Right lobe of liver (tissue), 6 donors: ENCODE measurements at regions not wholly inside any gene's neighbourhood (a gene's known extent, or its start where the extent isn't known, plus 50 kb on each side); places are given as distances from the start of the nearest gene placed in this dataset.

Source experiments
- ATAC-seq, 4 donors: fragments of 200-7000 bp; cut with Tn5 transposase; one replicate each; pipeline ENCODE4 v1.9.1; 2020; ENCODE audit warnings: mild to moderate bottlenecking in 4 of 4, moderate library complexity in 4 of 4
- DNase-seq, 3 donors: peaks; one replicate each; pipeline ENCODE4 v3.0.0-alpha.2; 2020
- H3K27ac ChIP-seq, 3 donors: fragments of 200-600 bp; one replicate each; pipeline ENCODE4 v1.8.0; 2022
- H3K27me3 ChIP-seq, 2 donors: fragments of 200-600 bp; one replicate each; pipeline ENCODE4 v1.8.0; 2022
- H3K36me3 ChIP-seq, 4 donors: fragments of 200-600 bp; sonication (generic) in 1 of 4; one replicate each; pipeline versions ENCODE4 v1.5.1 to v1.8.0; 2017 to 2022; ENCODE audit warnings: control low read depth in 1 of 4
- H3K4me1 ChIP-seq, 4 donors: fragments of 200-600 bp; sonication (generic) in 1 of 4; one replicate each; pipeline versions ENCODE4 v1.5.1 to v1.8.0; 2017 to 2022; ENCODE audit warnings: control low read depth in 1 of 4
- H3K4me3 ChIP-seq, 3 donors: fragments of 200-600 bp; one replicate each; pipeline ENCODE4 v1.8.0; 2022
- H3K9me3 ChIP-seq, 4 donors: fragments of 200-600 bp; sonication (generic) in 1 of 4; one replicate each; pipeline versions ENCODE4 v1.5.1 to v1.8.0; 2017 to 2022; ENCODE audit warnings: control low read depth in 1 of 4
- POLR2A ChIP-seq: fragments of 450-650 bp; IDR thresholded peaks from one replicate; pipeline ENCODE4 v1.6.1; 2017; ENCODE audit warnings: antibody characterized with exemption, mild to moderate bottlenecking
- WGBS: methylation state at CpG from one replicate; pipeline ENCODE4 v1.1.6; 2018; ENCODE audit warnings: low coverage, low lambda C conversion rate; ENCODE audit not compliant: insufficient coverage; ENCODE audit errors: missing lambda C conversion rate; 5-methylcytosine and 5-hydroxymethylcytosine counted together
- intact Hi-C, 2 donors: fragments of 100-400 bp; cut with DNase I; formaldehyde crosslinking; loops; one replicate each; pipeline versions ENCODE4 v1.11.2 to v1.14.1; 2022
- TF ChIP-seq, protein P1 (sequence below), 4 donors: fragments of 200-600 bp in 3 of 4; fragments of 450-650 bp in 1 of 4; IDR thresholded peaks; one replicate each; pipeline versions ENCODE4 v1.5.1 to v1.8.0; 2016 to 2022; ENCODE audit warnings: antibody characterized with exemption in 4 of 4, mild to moderate bottlenecking in 2 of 4
- donor health status: DM: no; HTN: yes; CAD: no.
- donor health status: DM: no; HTN: no; CAD: no.
- donor health status: DM: no; HTN: no; CAD: no.
- donor health status: DM: no; HTN: yes; CAD: no.
- donor health status: DM: no; HTN: yes; CAD: no.

DNA sequence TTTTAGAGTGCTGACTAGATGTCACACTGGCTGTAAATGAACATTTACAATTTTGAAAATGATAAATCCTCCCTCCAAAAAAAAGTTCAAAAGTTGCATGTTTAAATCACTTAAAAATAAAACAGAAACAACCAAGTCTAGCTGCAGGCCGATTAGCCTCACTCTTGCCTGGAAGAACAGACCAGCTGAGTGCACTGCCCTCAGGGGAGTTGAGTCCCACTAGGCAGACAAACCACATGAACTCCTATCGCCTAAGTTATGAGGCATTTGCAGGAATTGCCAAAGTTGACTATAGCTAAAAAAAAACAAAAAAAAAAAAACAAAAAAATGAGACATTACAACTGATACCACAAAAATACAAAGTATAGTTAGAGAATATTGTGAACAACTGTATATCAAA lies 510.0 kb downstream of the ANKRD7 start:
- intact Hi-C loops = no loop called here
- Histone ChIP-seq H3K27me3 (no peaks in the 10 kb centered on the region), H3K4me1 (no peaks in the 10 kb centered on the region), H3K4me3 (no peak overlapping the region), H3K9me3 (no peaks in the 10 kb centered on the region), H3K27ac (no peak overlapping the region), H3K36me3 (no peaks in the 10 kb centered on the region)
- no peak for TF ChIP-seq POLR2A
- DNase-seq = no peak
- WGBS = 24% methylated on average over 2 of the region's 2 CpGs
- ATAC-seq = no peak

DNA sequence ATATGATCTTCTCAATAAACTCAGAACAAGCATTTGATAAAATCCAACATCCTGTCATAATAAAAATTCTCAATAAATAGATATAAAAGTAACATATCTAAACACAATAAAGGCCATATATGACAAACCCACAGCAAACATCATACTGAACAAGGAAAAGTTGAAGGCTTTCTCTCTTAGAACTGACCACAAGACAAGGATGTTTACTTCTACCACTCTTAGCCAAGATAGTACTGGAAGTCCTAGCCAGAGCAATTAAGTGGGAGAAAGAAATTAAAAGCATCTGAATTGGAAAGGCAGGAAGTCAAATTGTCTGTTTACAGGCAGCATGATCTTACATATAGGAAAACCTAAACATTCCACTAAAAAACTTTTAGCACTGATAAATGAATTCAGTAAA lies 510.9 kb downstream of the ANKRD7 start:
- DNase-seq (no peak), ATAC-seq (no peak)

DNA sequence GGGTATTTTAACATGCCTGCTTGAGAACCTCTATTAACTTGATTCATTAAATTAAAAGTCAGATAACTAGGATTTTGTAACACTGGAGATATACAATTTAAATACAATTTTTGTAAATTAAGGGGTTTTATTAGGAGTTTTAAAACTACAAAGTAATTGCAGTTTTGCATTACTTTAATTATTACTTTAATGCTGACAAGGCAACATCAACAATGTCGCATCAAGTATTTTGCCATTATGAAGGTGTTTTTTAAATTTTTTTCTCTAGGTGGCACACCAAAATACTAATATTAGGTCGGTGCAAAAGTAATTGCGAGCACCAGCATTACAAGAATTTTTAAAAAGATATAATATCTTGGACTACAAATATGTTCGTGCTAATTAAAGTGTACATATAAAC lies 513.4 kb downstream of the ANKRD7 start:
- H3K9me3 ChIP-seq = no peaks in the 10 kb centered on the region
- H3K36me3 ChIP-seq = no peaks in the 10 kb centered on the region
- H3K4me1 ChIP-seq = no peaks in the 10 kb centered on the region
- H3K27ac ChIP-seq = no peak overlapping the region
- no peak for ATAC-seq
- intact Hi-C loops = no loop called here
- no peak for TF ChIP-seq POLR2A
- TF ChIP-seq, protein P1, sequence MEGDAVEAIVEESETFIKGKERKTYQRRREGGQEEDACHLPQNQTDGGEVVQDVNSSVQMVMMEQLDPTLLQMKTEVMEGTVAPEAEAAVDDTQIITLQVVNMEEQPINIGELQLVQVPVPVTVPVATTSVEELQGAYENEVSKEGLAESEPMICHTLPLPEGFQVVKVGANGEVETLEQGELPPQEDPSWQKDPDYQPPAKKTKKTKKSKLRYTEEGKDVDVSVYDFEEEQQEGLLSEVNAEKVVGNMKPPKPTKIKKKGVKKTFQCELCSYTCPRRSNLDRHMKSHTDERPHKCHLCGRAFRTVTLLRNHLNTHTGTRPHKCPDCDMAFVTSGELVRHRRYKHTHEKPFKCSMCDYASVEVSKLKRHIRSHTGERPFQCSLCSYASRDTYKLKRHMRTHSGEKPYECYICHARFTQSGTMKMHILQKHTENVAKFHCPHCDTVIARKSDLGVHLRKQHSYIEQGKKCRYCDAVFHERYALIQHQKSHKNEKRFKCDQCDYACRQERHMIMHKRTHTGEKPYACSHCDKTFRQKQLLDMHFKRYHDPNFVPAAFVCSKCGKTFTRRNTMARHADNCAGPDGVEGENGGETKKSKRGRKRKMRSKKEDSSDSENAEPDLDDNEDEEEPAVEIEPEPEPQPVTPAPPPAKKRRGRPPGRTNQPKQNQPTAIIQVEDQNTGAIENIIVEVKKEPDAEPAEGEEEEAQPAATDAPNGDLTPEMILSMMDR (IDR thresholded peaks at IDR 0.05) = no peak
- WGBS = 63% methylated on average over 4 of the region's 4 CpGs
- H3K27me3 ChIP-seq = no peaks in the 10 kb centered on the region
- DNase-seq = no peak
- no peak overlapping the region for H3K4me3 ChIP-seq

More for the DNA sequence above, 510.9 kb downstream of the ANKRD7 start:
- Histone ChIP-seq H3K27ac (no peak overlapping the region), H3K9me3 (no peaks in the 10 kb centered on the region), H3K4me3 (no peak overlapping the region), H3K4me1 (no peaks in the 10 kb centered on the region), H3K27me3 (no peaks in the 10 kb centered on the region), H3K36me3 (no peaks in the 10 kb centered on the region)
- intact Hi-C loops = no loop called here
- TF ChIP-seq POLR2A = no peak
- TF ChIP-seq, protein P1 (IDR thresholded peaks at IDR 0.05) = no peak

DNA sequence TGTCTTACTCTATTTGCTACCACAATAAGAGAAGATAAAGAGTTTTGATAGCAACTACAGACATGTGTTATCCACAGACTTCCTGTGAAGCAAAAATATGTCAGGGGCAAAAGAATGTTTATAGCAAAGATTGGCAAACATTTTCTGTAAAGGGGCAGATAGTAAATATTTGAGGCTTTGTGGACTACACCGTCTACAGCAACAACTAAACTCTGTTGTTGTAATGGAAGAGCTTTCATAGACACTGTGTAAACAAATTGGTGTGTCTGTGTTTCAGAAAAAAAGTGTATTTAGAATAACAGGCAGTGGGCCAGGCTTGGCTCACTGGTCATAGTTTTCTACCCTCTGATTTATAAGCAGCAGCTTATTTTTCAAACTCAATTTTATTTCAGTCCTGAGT lies 521.4 kb downstream of the ANKRD7 start:
- Histone ChIP-seq H3K9me3 (no peaks in the 10 kb centered on the region), H3K4me3 (no peak overlapping the region), H3K27ac (no peak overlapping the region), H3K36me3 (no peaks in the 10 kb centered on the region), H3K4me1 (no peaks in the 10 kb centered on the region), H3K27me3 (no peaks in the 10 kb centered on the region)
- ATAC-seq (no peak), DNase-seq (no peak)
- TF ChIP-seq, protein P1 (IDR thresholded peaks at IDR 0.05) = no peak
- no peak for TF ChIP-seq POLR2A
- WGBS = 16% methylated on average over 1 of the region's 1 CpG
- intact Hi-C loops = no loop called here

DNA sequence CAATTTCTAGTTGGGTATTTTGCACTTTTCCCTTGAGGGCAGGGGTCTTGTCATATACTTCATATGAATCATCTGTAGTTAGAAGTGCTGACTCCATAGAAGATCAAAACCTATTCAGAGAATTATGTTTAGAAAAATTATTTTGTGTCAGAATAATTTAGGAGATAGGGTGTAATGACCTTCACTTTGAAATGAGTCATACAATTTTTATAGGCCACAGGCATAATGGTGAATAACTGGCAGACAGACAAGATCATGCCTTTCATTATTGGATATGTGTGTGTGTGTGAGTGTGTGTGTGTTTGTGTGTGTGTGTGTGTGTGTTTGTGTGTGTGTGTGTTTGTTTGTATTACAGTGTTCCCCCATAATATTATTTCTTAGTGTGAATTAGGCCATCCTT lies 523.0 kb downstream of the ANKRD7 start:
- intact Hi-C loops = no loop called here
- Histone ChIP-seq H3K36me3 (no peaks in the 10 kb centered on the region), H3K4me1 (no peaks in the 10 kb centered on the region), H3K4me3 (no peak overlapping the region), H3K27me3 (no peaks in the 10 kb centered on the region), H3K9me3 (no peaks in the 10 kb centered on the region), H3K27ac (no peak overlapping the region)
- no peak for DNase-seq
- no peak for TF ChIP-seq POLR2A
- TF ChIP-seq, protein P1 (IDR thresholded peaks at IDR 0.05) = no peak
- no peak for ATAC-seq
